SU-DHL-6 (cell line): ENCODE measurements at regions not wholly inside any gene's neighbourhood (a gene's known extent, or its start where the extent isn't known, plus 50 kb on each side); places are given as distances from the start of the nearest gene placed in this dataset.
"Not testable (repeated sequence)": the region's sequence is repeated elsewhere in the genome, so short reads cannot be mapped to it uniquely, and the experiment has no call there.

Experiments
- H2AFZ ChIP-seq: fragments of 200-600 bp; sonication (generic); 2 replicates; pipeline ENCODE4 v1.6.1; 2014; ENCODE audit warnings: low read depth, mild to moderate bottlenecking, moderate library complexity, mixed read lengths, antibody characterized with exemption, low read length; ENCODE audit not compliant: severe bottlenecking
- H3F3A ChIP-seq: fragments of 200-600 bp; shearing (Covaris generic); 2 replicates; pipeline ENCODE4 v1.6.0; 2016; ENCODE audit warnings: antibody characterized with exemption, mild to moderate bottlenecking; ENCODE audit not compliant: insufficient read depth
- H3K27ac ChIP-seq: fragments of 200-600 bp; sonication (generic); 2 replicates; pipeline ENCODE4 v1.5.1; 2016; ENCODE audit warnings: low read depth, mild to moderate bottlenecking, low read length, moderate library complexity, mixed read lengths
- H3K27me3 ChIP-seq: fragments of 200-600 bp; sonication (generic), shearing (Covaris generic); 2 replicates; pipeline ENCODE4 v1.6.0; 2014; ENCODE audit warnings: mild to moderate bottlenecking, low read length
- H3K36me3 ChIP-seq: fragments of 200-600 bp; sonication (generic); 2 replicates; pipeline ENCODE4 v1.6.1; 2014; ENCODE audit warnings: mild to moderate bottlenecking, low read length, mixed read lengths
- H3K4me2 ChIP-seq: fragments of 300-600, 200-600 bp; shearing (Covaris generic), sonication (generic); 2 replicates; pipeline ENCODE4 v1.6.0; 2014; ENCODE audit warnings: low read length, low read depth, mild to moderate bottlenecking; ENCODE audit not compliant: poor library complexity, severe bottlenecking
- H3K4me3 ChIP-seq: fragments of 200-600 bp; sonication (generic); 2 replicates; pipeline ENCODE4 v1.5.1; 2014; ENCODE audit warnings: antibody characterized with exemption, low read length, mild to moderate bottlenecking, mixed read lengths; ENCODE audit not compliant: insufficient read depth, poor library complexity, severe bottlenecking
- H3K79me2 ChIP-seq: fragments of 200-600 bp; sonication (generic); 2 replicates; pipeline ENCODE4 v1.6.1; 2014; ENCODE audit warnings: mild to moderate bottlenecking, low read length, moderate library complexity; ENCODE audit not compliant: insufficient read depth
- H3K9ac ChIP-seq: fragments of 200-600 bp; sonication (generic); 2 replicates; pipeline ENCODE4 v1.7.0; 2014; ENCODE audit warnings: mild to moderate bottlenecking, low read length
- H3K9me2 ChIP-seq: fragments of 200-600 bp; sonication (generic); replicated peaks from 2 replicates; pipeline ENCODE4 v1.6.1; 2014; ENCODE audit warnings: low read length; ENCODE audit not compliant: insufficient read depth
- H3K9me3 ChIP-seq: fragments of 200-600 bp; sonication (generic); 2 replicates; pipeline ENCODE4 v1.6.1; 2014; ENCODE audit warnings: low read length, mixed read lengths; ENCODE audit not compliant: insufficient read depth
- H4K20me1 ChIP-seq: fragments of 200-600 bp; sonication (generic); 2 replicates; pipeline ENCODE4 v1.6.1; 2014; ENCODE audit warnings: low read depth, mild to moderate bottlenecking, antibody characterized with exemption, low read length, moderate library complexity, mixed read lengths
- CTCF ChIP-seq: fragments of 200-600 bp; sonication (generic); IDR thresholded peaks from one replicate; pipeline ENCODE4 v1.5.1; 2017; ENCODE audit warnings: antibody characterized with exemption, mild to moderate bottlenecking, low read length, moderate library complexity; ENCODE audit not compliant: insufficient read depth, poor library complexity, severe bottlenecking
- EZH2phosphoT487 ChIP-seq: fragments of 200-600 bp; sonication (generic), shearing (Covaris generic); conservative IDR thresholded peaks from 2 replicates; pipeline ENCODE4 v1.6.1; 2018; ENCODE audit warnings: mild to moderate bottlenecking, antibody characterized with exemption, low read length, moderate library complexity, mixed read lengths

GRCh38 chr4:125594056-125594602, 279.4 kb downstream of the FAT4 start:
- Histone ChIP-seq H3K9me3 (no peaks in the 10 kb centered on the region), H3K79me2 (no peaks in the 10 kb centered on the region), H2AFZ (no peak overlapping the region), H3F3A (no peaks in the 10 kb centered on the region), H3K9ac (no peak overlapping the region), H3K36me3 (no peaks in the 10 kb centered on the region), H3K9me2 (no peaks in the 10 kb centered on the region), H3K4me2 (no peak overlapping the region), H3K27ac (no peak overlapping the region), H3K4me3 (no peak overlapping the region), H4K20me1 (no peaks in the 10 kb centered on the region), H3K27me3 (no peaks in the 10 kb centered on the region)
- TF ChIP-seq EZH2phosphoT487: no peak
- no peak for TF ChIP-seq CTCF

- H4K20me1 ChIP-seq, H3K27me3 ChIP-seq, H3K27ac ChIP-seq, H3K4me3 ChIP-seq, H3K4me2 ChIP-seq, H3F3A ChIP-seq, H3K36me3 ChIP-seq, H2AFZ ChIP-seq, H3K9me2 ChIP-seq, H3K9ac ChIP-seq, H3K79me2 ChIP-seq, H3K9me3 ChIP-seq: not testable (repeated sequence)
Observed at GRCh38 chr4:125605926-125606325, 291.2 kb downstream of the FAT4 start.

- Histone ChIP-seq H3K4me2 (no peak overlapping the region), H4K20me1 (no peaks in the 10 kb centered on the region), H3F3A (no peaks in the 10 kb centered on the region), H2AFZ (no peak overlapping the region), H3K27me3 (no peaks in the 10 kb centered on the region), H3K79me2 (no peaks in the 10 kb centered on the region), H3K9ac (no peak overlapping the region), H3K4me3 (no peak overlapping the region), H3K9me2 (no peaks in the 10 kb centered on the region), H3K27ac (no peak overlapping the region), H3K36me3 (no peaks in the 10 kb centered on the region), H3K9me3 (no peaks in the 10 kb centered on the region)
- TF ChIP-seq CTCF (no peak), EZH2phosphoT487 (no peak)
Observed at GRCh38 chr4:125620066-125620860, 305.5 kb downstream of the FAT4 start.

DNA sequence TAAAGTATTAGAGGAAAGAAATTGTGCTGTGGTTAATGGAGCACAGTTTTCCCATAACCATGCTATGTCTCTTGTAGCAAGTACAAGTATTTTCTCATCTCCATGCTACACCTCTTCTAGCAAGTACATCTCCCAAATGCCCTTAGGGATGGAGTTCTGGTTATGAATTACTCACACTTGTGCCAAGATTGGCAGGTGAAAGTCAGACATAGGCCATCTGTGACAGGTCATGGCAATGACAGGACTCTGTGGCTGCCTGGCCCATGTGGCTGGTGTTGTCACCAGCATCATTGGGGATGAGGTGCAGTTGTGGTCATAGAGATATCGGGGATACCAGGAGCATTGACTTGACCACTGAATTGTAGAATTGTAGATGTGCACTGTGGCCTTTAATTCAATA, 310.2 kb downstream of the FAT4 start:
- no peaks in the 10 kb centered on the region for H4K20me1 ChIP-seq

More for the DNA sequence above, 310.2 kb downstream of the FAT4 start:
- Histone ChIP-seq H2AFZ (no peak overlapping the region), H3K36me3 (no peaks in the 10 kb centered on the region), H3K9ac (no peak overlapping the region), H3K79me2 (no peaks in the 10 kb centered on the region), H3K27ac (no peak overlapping the region), H3K27me3 (no peaks in the 10 kb centered on the region), H3K4me3 (no peak overlapping the region), H3K9me2 (no peaks in the 10 kb centered on the region), H3K9me3 (no peaks in the 10 kb centered on the region), H3K4me2 (no peak overlapping the region), H3F3A (no peaks in the 10 kb centered on the region)
- no peak for TF ChIP-seq CTCF
- no peak for TF ChIP-seq EZH2phosphoT487
